GM18873 (cell line): ENCODE measurements at regions not wholly inside any gene's neighbourhood (a gene's known extent, or its start where the extent isn't known, plus 50 kb on each side); places are given as distances from the start of the nearest gene placed in this dataset.

Experiments
- ATAC-seq: cut with Tn5 transposase; IDR thresholded peaks from one replicate; pipeline ENCODE4 v1.9.1; 2021; ENCODE audit warnings: mild to moderate bottlenecking, moderate library complexity, moderate number of reproducible peaks; ENCODE audit not compliant: unreplicated experiment, low FRiP score

DNA sequence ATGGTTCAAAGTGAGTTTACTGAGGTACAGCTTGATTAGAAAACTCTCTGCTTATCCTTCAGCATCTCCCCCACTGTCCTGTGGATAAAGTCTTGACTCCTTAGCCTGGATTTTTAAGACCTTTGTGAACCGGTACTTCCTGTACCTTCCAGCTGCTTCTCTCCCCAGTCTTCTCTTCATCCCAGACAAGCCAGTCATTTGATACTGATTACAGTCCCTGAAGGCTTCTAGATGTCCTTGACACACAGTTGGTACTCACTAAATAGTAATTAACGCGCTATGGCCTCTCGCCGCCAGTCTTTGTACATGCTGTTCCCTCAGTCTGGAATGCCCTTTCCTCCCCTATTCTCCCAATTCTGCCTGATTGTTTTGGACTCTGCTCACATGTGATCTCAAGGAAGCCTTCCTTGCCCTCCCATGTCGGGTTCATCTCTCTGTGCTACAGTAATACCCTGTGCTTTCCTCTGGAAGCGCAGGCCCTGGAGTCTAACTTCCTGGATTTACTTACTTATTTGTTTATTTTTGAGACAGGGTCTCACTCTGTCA lies 50.6 kb upstream of the PTGR2 start:
- no peak for ATAC-seq

- ATAC-seq: no peak
Measured at GRCh38 chr14:73797543-73798265, 53.9 kb upstream of the PTGR2 start.

GRCh38 chr14:73796893-73797542 lies 54.6 kb upstream of the PTGR2 start:
- no peak for ATAC-seq

- no peak for ATAC-seq
Measured at GRCh38 chr14:73796415-73796814, 55.2 kb upstream of the PTGR2 start.

- ATAC-seq: no peak
Measured at GRCh38 chr14:73795974-73796373, 55.7 kb upstream of the PTGR2 start.

- ATAC-seq: no peak
Measured at GRCh38 chr14:73795466-73795865, 56.2 kb upstream of the PTGR2 start.

DNA sequence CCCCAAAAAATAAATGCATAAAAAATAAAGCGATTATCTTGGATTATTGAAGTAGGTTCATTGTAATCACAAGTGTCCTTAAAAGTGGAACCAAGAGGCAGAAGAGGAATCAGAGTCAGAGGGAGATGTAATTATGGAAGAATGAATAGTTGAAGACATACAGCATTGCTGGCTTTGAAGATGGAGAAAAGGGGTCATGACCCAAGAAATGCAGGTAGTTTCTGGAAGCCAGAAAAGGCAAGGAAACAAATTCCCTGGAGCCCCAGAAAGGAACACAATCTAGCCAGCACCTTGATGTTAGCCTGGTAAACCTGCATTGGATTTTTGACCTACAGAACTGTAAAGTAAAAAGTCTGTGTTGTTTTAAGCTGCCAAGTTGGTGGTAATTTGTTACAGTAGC lies 57.5 kb upstream of the PTGR2 start:
- ATAC-seq: no peak

DNA sequence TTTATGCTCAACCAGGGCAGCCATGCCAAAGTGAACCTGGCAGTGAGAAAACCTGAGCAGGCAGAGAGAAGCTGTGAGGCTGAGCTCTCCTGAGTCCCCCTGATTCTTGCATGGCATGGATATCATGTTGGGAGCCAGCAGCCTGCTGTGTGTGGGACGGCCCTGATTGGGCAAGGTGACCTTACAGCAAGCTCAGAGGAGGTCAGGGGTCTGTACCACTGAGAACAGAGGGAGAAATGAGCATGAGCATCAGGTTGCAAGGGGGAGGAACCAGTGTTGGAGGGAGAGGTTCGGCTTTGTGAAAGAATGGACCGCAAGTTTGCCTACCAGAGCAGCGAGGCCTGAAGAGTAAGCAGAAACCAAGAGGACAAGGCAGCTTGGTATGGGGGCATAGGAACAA lies 59.1 kb upstream of the PTGR2 start:
- no peak for ATAC-seq

GRCh38 chr14:73789989-73790581 lies 61.5 kb upstream of the PTGR2 start:
- no peak for ATAC-seq

DNA sequence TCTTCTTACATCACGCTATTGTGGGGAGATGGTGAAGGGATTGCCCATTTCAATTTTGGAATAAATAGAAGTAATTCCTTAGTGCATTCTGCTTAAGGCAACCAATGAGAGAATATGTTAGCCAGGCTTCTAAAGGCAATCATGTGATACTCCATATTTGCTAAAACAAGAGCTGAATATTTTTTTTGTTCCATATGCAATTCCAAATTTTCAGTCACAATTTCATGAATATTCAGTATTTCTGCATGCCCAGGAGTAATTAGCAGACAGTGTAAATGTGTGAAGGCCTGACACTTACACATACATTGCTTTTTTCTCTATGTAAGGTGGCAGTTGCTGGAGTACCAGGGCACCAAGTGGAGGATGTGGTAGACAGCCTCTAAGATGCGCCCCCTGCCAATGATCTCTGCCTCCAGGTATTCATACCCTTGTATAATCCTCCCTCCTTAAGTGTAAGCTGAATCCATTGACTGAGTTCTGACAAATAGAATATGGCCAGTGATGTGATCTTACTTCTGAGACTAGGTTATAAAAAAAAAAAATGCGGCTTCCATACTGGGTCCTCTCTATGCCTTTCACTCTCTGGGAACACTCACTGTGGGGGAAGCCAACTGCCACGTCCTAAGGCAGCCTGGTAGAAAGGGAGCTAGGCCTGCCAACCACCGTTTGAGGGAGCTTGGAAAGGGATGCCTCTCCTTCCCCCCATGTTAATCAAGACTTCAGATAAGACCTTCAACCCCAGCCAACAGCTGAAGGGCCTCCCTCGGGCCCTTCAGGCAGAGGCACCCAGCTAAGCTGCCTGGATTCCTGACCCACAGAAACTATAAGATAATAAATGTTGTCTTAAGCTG lies 62.7 kb upstream of the PTGR2 start:
- ATAC-seq: no peak

DNA sequence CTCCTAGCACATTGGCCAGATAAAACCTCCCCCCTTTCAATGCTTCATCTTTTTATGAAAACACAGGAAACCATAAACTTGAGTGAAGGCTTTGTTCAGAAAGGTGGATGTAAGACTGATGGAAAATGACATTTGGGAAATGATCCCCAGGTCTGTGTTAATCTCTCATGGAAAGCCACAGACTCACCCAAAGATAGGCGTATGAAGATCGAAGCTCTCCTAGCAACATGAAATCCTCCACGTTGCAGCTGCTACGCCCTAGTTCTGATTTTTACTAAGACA lies 63.4 kb upstream of the PTGR2 start:
- ATAC-seq: no peak

GRCh38 chr14:73787486-73788316 lies 63.9 kb upstream of the PTGR2 start:
- ATAC-seq: no peak

DNA sequence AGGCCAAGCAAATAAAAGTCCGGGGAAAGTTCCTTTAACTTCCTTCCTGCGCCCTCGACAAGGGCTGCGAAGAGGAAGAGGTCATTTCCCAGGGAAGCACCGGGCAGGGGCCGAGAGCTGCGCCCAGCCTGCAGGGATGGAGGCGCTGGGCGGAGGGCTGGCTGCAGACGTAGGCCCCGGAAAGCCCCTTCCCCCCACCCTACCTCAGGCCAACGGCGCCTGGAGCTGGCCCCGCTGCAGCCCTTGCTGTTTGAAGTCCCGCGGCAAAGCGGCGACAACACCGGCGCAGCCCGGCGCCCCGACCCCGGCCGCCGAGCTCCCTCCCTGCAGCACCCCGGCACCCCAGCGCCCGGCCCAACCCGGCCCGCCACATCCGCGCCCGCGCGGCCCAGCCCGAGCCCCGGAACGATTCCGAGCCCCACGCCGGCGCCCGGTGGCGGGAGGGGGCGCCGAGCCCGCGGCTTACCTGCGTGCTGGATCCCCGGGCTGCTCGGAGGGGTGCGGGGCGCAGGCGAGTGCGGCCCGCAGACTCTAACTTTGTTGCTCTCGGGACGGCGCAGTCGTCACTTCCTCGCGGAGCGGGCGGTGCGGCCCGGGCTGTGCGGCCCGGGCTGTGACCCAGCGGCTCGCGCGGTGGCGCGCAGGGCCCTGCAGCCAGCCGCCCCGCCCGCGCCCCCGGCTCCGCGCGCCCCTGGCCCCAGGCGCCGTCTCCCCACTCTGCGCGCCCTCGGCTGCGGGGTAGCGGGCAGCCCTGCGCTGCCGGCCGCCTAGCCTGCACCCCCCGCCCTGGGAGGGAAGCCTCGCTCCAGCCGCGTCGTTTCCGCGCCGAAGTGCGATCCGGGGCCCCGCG lies 64.8 kb upstream of the PTGR2 start:
- no peak for ATAC-seq

- no peak for ATAC-seq
Measured at GRCh38 chr14:73785834-73786635, 65.6 kb upstream of the PTGR2 start.

DNA sequence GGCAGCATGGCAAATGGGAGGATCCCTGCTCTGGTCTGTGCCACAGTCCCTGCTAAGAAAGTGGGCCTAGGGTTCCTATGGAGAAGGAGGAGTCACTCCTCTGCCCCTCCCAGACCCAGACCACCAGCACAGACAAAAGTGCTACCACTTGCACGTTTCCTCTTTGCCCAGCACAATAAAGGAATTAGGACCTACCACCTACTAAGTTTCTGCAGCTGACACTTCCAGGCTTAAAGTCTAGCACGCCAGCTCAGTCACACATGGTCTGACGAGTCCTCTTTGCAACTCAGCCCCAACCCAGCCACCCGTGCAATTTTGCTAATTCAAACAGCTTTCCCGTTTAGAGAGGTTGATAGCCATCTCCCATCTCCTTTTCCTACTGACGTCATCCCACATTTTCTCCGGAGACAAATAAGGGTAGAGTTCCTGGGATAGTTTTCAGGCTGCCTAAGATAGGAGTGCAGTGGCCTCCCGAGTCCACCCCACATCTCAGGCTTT lies 66.2 kb upstream of the PTGR2 start:
- ATAC-seq: no peak

DNA sequence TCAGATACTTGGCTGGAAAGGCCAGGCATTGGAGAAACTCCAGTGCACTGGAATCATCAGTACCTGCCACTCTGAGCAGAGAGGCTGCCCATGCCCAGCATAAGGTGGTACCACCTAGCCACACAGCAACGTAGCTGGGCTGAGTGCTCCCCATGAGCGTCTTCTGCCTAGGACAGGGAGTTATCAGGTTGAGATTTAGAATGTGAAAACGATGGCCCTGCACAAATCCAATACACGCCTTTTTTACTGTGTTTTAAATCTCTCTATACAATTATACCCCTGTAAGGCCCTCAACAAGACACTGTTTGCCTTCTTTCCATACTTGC lies 66.7 kb upstream of the PTGR2 start:
- ATAC-seq: no peak

GRCh38 chr14:73784181-73784987 lies 67.2 kb upstream of the PTGR2 start:
- no peak for ATAC-seq
